ENCODE measurements at regions not wholly inside any gene's neighbourhood (a gene's known extent, or its start where the extent isn't known, plus 50 kb on each side); places are given as distances from the start of the nearest gene placed in this dataset.

- Histone ChIP-seq H3K4me2 (ENCODE audit: insufficient read depth, insufficient read length, low read length) (no peak overlapping the region), H3K27me3 (ENCODE audit: insufficient read depth, low read length) (no peaks in the 10 kb centered on the region), H2BK12ac (ENCODE audit: insufficient read length, low read depth, low read length) (no peak overlapping the region), H4K5ac (ENCODE audit: insufficient read length, low read depth, low read length) (no peak overlapping the region), H3K79me2 (ENCODE audit: insufficient read depth, low read length) (no peaks in the 10 kb centered on the region), H2BK5ac (ENCODE audit: insufficient read length, low read length) (no peak overlapping the region), H3K23ac (ENCODE audit: insufficient read length, low read depth, low read length) (no peak overlapping the region), H3T11ph (ENCODE audit: low read length) (no peak overlapping the region), H4K8ac (replicated peaks; ENCODE audit: insufficient read length, low read depth, low read length) (no peak overlapping the region), H3K4ac (ENCODE audit: low read depth, low read length) (no peak overlapping the region), H3K4me1 (ENCODE audit: insufficient read depth, low read length) (no peaks in the 10 kb centered on the region), H4K91ac (ENCODE audit: insufficient read length, low read depth, low read length) (no peak overlapping the region), H2AK5ac (ENCODE audit: insufficient read length, low read length) (no peak overlapping the region), H3K27ac (ENCODE audit: insufficient read length, low read depth, low read length) (no peak overlapping the region), H3K23me2 (ENCODE audit: insufficient read length, low read depth, low read length, poor library complexity, severe bottlenecking) (no peaks in the 10 kb centered on the region), H2BK120ac (ENCODE audit: low read depth, low read length, poor library complexity, severe bottlenecking) (no peak overlapping the region), H2BK15ac (ENCODE audit: low read depth, low read length) (no peak overlapping the region), H3K9ac (ENCODE audit: extremely low read depth, insufficient read length, low read length) (no peak overlapping the region), H4K20me1 (ENCODE audit: control insufficient read depth, insufficient read depth, insufficient read length) (no peaks in the 10 kb centered on the region), H3K14ac (ENCODE audit: insufficient read depth, low read length) (no peak overlapping the region), H3K56ac (ENCODE audit: insufficient read length, low read depth, low read length) (no peak overlapping the region), H2BK20ac (ENCODE audit: low read depth, low read length, poor library complexity, severe bottlenecking) (no peak overlapping the region), H3K18ac (ENCODE audit: insufficient read length, low read depth, low read length) (no peak overlapping the region), H3K79me1 (ENCODE audit: insufficient read depth, low read depth, low read length, poor library complexity, severe bottlenecking) (no peaks in the 10 kb centered on the region), H3K9me3 (ENCODE audit: control insufficient read depth, low read depth, low read length) (no peaks in the 10 kb centered on the region), H2AFZ (ENCODE audit: low read length) (no peak overlapping the region)
- Mint-ChIP-seq H3K27me3 (ENCODE audit: low read depth) (no peaks in the 10 kb centered on the region), H3K36me3 (ENCODE audit: insufficient read depth in 1 of 3, low read depth in 3 of 3) (no peaks in the 10 kb centered on the region), H3K4me3 (no peak overlapping the region), H3K4me1 (no peaks in the 10 kb centered on the region), H3K27ac (no peak overlapping the region), H3K9me3 (peaks cover 26 to 40% of the 10 kb centered on the region in 2 experiments)
- no peak for TF ChIP-seq CTCF (conservative IDR thresholded peaks at IDR 0.05)
- no CpG with 5 or more reads among the region's 1 CpG for WGBS (ENCODE audit: extremely low coverage, insufficient read length, low lambda C conversion rate)
- no peak for DNase-seq
These were observed 119.9 kb upstream of the POF1B start for GRCh38 chrX:85499400-85499799.
